Large intestine (tissue), 3 donors: ENCODE measurements at regions not wholly inside any gene's neighbourhood (a gene's known extent, or its start where the extent isn't known, plus 50 kb on each side); places are given as distances from the start of the nearest gene placed in this dataset.
"Not testable (repeated sequence)": the region's sequence is repeated elsewhere in the genome, so short reads cannot be mapped to it uniquely, and the experiment has no call there.

Experiments
- DNase-seq, 2 donors: peaks; one replicate each; pipeline versions ENCODE4 v3.0.0 to v3.0.0-alpha.2; 2013
- H3K27ac ChIP-seq: one replicate; pipeline ENCODE4 v1.5.1; 2013; ENCODE audit warnings: low read length
- H3K27me3 ChIP-seq: 2 replicates; pipeline ENCODE4 v1.6.1; 2013; ENCODE audit warnings: low read length; ENCODE audit not compliant: control insufficient read depth, insufficient read depth
- H3K36me3 ChIP-seq: 2 replicates; pipeline ENCODE4 v1.6.1; 2013; ENCODE audit warnings: low read length; ENCODE audit not compliant: control insufficient read depth, insufficient read depth
- H3K4me1 ChIP-seq: one replicate; pipeline ENCODE4 v1.6.1; 2013; ENCODE audit warnings: low read length; ENCODE audit not compliant: control insufficient read depth, insufficient read depth
- H3K4me3 ChIP-seq: one replicate; pipeline ENCODE4 v1.5.1; 2013; ENCODE audit warnings: low read length
- H3K9me3 ChIP-seq: one replicate; pipeline ENCODE4 v1.6.1; 2013; ENCODE audit warnings: mild to moderate bottlenecking, low read depth, low read length, moderate library complexity; ENCODE audit not compliant: control insufficient read depth
- WGBS: methylation state at CpG from one replicate; pipeline ENCODE4 v1.1.5; 2013; ENCODE audit warnings: low lambda C conversion rate; ENCODE audit not compliant: insufficient coverage; 5-methylcytosine and 5-hydroxymethylcytosine counted together

GRCh38 chr20:57973886-57974285 is 254.6 kb downstream of the ANKRD60 start:
- no peak for DNase-seq
- Histone ChIP-seq H3K9me3 (no peaks in the 10 kb centered on the region), H3K4me1 (no peaks in the 10 kb centered on the region), H3K36me3 (no peaks in the 10 kb centered on the region), H3K27ac (no peak overlapping the region), H3K4me3 (no peak overlapping the region), H3K27me3 (peaks cover 3% of the 10 kb centered on the region)
- WGBS, result no CpG with 5 or more reads among the region's 3 CpGs

DNA sequence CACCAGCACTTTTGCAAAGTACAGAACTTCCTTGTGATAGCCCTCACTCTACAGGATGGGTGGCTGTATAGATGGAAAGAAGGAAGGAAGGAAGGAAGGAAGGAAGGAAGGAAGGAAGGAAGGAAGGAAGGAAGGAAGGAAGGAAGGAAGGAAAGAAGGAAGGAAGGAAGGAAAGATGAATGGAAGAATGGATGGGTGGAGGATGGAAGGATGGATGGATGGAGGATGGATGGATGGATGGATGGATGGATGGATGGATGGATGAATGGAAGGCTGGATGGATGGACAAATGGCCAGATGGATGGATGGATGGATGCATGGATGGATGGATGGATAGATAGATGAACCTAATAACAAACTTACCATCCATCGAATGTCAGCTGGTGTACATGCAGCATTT is 256.9 kb downstream of the ANKRD60 start:
- H3K27ac ChIP-seq, H3K36me3 ChIP-seq: not testable (repeated sequence)
- no CpG with 5 or more reads among the region's 1 CpG for WGBS

DNA sequence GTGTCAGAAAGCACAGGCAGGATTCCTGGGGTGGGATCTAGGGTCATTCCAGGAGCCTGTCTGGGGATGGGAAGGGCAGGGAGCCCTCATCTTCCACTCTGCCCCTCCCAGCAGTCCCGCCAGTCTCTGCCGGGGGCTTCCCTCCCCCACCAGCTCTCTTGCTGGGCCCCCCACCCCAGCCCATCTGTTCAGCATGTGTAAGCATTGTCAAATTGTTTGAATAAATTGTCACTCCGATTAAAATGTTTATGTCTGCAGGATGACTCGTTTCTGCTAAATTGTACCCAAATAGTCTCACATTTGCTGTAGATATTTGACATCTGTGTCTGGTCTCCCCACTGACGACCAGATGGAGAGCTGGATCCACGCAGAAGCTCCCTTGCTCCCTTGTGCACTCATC is 257.6 kb downstream of the ANKRD60 start:
- H3K27ac ChIP-seq, result no peak overlapping the region
- peak in 1 of 2 donors; percentile 27 for DNase-seq

More for the DNA sequence above, 256.9 kb downstream of the ANKRD60 start:
- not testable (repeated sequence) for DNase-seq, H3K9me3 ChIP-seq, H3K27me3 ChIP-seq, H3K4me1 ChIP-seq, H3K4me3 ChIP-seq

GRCh38 chr20:57970116-57970515 is 258.3 kb downstream of the ANKRD60 start:
- Histone ChIP-seq H3K36me3 (no peaks in the 10 kb centered on the region), H3K27me3 (peaks cover 6% of the 10 kb centered on the region), H3K4me1 (no peaks in the 10 kb centered on the region), H3K4me3 (no peak overlapping the region), H3K27ac (no peak overlapping the region), H3K9me3 (no peaks in the 10 kb centered on the region)
- no CpG with 5 or more reads among the region's 5 CpGs for WGBS
- DNase-seq, result no peak

More for the DNA sequence above, 257.6 kb downstream of the ANKRD60 start:
- no peaks in the 10 kb centered on the region for H3K36me3 ChIP-seq
- H3K4me3 ChIP-seq, result no peak overlapping the region
- peaks cover 6% of the 10 kb centered on the region for H3K27me3 ChIP-seq
- H3K4me1 ChIP-seq, result no peaks in the 10 kb centered on the region
- H3K9me3 ChIP-seq, result no peaks in the 10 kb centered on the region
- WGBS, result no CpG with 5 or more reads among the region's 6 CpGs

DNA sequence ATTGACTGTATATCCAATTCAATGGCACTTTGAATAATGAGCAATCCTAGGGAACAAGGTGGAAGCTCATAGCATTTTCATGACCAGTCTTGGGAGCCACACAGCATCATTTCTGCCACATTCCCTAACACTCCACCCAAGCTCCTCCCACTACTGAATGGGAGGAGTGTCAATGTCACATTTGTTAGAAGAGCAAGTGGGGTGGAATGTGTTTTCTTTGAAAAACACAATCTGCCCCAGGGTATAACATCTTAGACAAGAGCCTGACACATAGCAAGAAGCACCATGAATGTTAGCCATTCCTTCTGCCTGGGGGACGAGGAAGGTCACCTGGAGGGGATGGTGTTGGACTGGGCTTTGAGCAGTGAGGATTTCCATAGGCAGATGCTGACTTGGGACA is 258.3 kb upstream of the PMEPA1 start:
- peaks cover 6% of the 10 kb centered on the region for H3K27me3 ChIP-seq
- no peak overlapping the region for H3K27ac ChIP-seq
- no peaks in the 10 kb centered on the region for H3K4me1 ChIP-seq
- no peak overlapping the region for H3K4me3 ChIP-seq
- no peaks in the 10 kb centered on the region for H3K9me3 ChIP-seq
- no CpG with 5 or more reads among the region's 1 CpG for WGBS
- DNase-seq, result no peak
- H3K36me3 ChIP-seq, result no peaks in the 10 kb centered on the region

DNA sequence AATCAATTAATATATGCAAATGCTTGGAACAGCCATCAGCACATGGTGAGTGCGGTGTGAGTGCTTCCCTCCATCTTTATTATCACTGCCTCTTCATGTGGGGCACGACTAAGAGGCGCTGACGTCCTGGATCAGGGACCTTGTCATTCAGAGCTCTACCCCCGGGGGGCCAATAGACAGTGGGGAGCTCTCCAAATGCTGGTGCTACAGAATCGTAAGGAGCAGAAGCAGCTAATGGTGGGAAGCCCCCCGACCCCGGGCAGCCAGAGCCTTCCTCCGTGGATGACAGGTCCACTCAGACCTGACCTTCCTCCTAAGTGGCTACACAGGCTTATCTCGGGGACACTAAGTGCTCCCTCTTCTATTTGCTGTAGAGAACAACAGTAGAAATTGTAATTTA is 257.5 kb upstream of the PMEPA1 start:
- H3K4me1 ChIP-seq, result no peaks in the 10 kb centered on the region
- H3K27ac ChIP-seq, result no peak overlapping the region
- no peak overlapping the region for H3K4me3 ChIP-seq
- no peaks in the 10 kb centered on the region for H3K9me3 ChIP-seq
- H3K27me3 ChIP-seq, result peaks cover 6% of the 10 kb centered on the region
- no CpG with 5 or more reads among the region's 10 CpGs for WGBS
- H3K36me3 ChIP-seq, result no peaks in the 10 kb centered on the region
- DNase-seq, result no peak

- H3K36me3 ChIP-seq, result no peaks in the 10 kb centered on the region
- H3K4me1 ChIP-seq, result no peaks in the 10 kb centered on the region
- peaks cover 6% of the 10 kb centered on the region for H3K27me3 ChIP-seq
- H3K9me3 ChIP-seq, result no peaks in the 10 kb centered on the region
- WGBS, result no CpG with 5 or more reads among the region's 5 CpGs
- no peak overlapping the region for H3K4me3 ChIP-seq
- no peak overlapping the region for H3K27ac ChIP-seq
- DNase-seq, result no peak
Measured at GRCh38 chr20:57966620-57967019, 256.8 kb upstream of the PMEPA1 start.

DNA sequence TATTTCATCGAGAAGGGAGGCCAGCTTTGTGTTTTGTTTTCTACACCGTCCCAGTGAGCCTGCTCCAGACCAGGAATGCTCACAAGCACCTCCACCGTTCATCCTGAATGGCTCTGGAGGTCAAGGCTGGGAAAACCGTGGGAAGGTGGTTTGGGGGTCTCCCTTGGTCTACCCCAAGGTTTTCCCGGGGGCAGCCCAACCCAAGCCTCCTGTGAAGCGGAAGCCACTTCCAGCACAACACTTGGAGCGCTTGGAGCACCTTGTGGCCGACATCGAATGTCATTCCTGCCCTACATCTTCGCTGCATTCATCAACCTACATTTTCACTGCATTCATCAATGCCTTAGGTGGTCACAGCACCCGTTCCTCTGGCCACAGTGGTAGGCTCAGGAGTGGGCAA is 255.6 kb upstream of the PMEPA1 start:
- Histone ChIP-seq H3K27me3 (peaks cover 6% of the 10 kb centered on the region), H3K36me3 (no peaks in the 10 kb centered on the region), H3K9me3 (no peaks in the 10 kb centered on the region), H3K4me1 (no peaks in the 10 kb centered on the region), H3K4me3 (no peak overlapping the region), H3K27ac (no peak overlapping the region)
- DNase-seq, result no peak
- WGBS, result 73% methylated on average over 4 of the region's 11 CpGs

DNA sequence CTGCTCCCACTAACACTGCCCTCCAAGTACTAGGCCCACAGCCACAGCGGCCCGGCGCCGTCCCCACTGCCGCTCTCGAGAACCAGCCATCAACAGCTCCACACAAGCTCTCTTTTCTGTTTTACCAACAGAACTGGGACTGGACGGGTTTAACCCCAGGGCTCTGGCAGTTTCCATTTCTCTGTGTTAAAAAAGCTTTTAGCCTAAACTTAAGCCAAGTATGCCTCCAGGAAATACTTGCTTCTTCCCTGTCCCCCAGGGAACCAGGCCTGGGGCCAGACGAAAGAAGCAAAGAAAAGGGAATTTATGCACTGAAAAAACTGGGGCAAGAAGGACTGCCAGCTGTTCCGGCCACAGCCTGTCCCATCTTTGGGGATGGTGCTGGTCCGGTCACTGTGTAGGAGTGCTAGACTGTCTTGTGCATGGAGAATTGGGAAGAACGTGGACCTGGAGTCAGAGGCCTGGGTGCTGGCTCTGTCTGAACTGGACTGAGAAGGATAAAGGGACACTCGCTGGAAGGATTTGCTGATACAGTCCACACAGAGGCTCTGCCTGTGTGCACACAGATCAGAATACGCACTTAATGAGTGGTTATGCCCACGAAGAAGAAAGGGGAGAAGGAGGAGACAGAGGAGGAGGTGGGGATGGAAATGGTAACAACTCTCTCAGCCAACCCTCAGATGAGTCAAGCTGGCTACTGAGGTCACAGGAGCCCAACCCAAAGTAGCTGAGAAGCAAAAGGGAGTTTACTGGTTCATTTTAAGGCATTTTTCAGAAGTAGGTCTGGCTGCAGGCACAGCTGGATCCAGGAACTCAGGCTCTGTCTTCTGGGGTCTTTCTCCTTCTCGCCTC is 254.4 kb upstream of the PMEPA1 start:
- WGBS, result 89% methylated on average over 3 of the region's 15 CpGs
- no peak for DNase-seq
- no peak overlapping the region for H3K27ac ChIP-seq

GRCh38 chr20:57960803-57961575 is 251.2 kb upstream of the PMEPA1 start:
- 33% methylated on average over 3 of the region's 19 CpGs for WGBS

More for the DNA sequence above, 254.4 kb upstream of the PMEPA1 start:
- Histone ChIP-seq H3K4me1 (peaks cover 5% of the 10 kb centered on the region), H3K9me3 (no peaks in the 10 kb centered on the region), H3K4me3 (no peak overlapping the region), H3K36me3 (no peaks in the 10 kb centered on the region), H3K27me3 (peaks cover 3% of the 10 kb centered on the region)

More at GRCh38 chr20:57960803-57961575, 251.2 kb upstream of the PMEPA1 start:
- H3K4me3 ChIP-seq, result no peak overlapping the region
- peaks cover 26% of the 10 kb centered on the region for H3K4me1 ChIP-seq
- no peaks in the 10 kb centered on the region for H3K36me3 ChIP-seq
- H3K9me3 ChIP-seq, result no peaks in the 10 kb centered on the region
- no peak overlapping the region for H3K27ac ChIP-seq
- no peaks in the 10 kb centered on the region for H3K27me3 ChIP-seq
- DNase-seq, result peak in 1 of 2 donors; percentile 32
